Fibroblast of skin of scalp (primary cell): ENCODE measurements at regions not wholly inside any gene's neighbourhood (a gene's known extent, or its start where the extent isn't known, plus 50 kb on each side); places are given as distances from the start of the nearest gene placed in this dataset.

Source experiments
- DNase-seq: peaks from one replicate; pipeline ENCODE4 v3.0.0-alpha.2; 2013

DNA sequence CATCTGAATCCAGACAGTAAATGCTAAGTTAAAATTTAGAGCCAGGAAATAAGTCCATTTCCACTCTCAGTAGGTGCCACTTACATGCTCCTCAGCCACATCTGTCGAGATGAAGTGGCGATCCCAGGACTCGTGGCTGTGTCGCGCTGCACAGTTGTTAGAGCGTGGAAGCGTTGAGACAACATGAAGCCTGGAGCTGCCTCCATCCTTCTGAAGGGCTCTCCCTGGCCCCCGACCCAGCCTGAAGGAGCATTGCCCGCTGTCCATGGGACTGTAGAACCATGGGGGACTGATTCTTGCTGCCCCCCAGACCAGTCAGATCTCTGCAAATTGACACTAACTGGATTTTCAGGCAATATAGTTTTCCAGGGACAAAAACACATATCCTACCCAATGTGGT, 58.9 kb downstream of the IRX1 start:
- DNase-seq, result no peak

DNA sequence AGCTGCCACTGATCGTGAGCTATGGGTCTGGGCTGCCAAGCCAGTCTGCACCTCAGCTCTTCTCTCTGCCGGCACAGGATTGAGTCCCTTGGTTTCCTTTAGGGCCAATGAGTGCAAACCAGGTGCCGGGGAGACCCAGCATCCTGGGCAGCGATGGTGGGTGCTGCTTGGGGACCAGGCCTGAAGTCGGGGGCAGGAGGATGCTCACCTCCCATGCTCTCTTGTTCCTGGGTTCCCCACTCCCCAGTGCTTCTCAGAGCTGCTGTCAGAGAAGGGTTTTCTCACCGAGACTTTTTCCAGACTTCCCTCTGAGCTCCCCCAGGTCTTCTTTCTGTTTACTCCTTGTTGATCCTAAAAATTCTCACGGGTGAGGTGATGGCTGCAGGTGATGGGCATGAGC, 61.2 kb downstream of the IRX1 start:
- no peak for DNase-seq

DNA sequence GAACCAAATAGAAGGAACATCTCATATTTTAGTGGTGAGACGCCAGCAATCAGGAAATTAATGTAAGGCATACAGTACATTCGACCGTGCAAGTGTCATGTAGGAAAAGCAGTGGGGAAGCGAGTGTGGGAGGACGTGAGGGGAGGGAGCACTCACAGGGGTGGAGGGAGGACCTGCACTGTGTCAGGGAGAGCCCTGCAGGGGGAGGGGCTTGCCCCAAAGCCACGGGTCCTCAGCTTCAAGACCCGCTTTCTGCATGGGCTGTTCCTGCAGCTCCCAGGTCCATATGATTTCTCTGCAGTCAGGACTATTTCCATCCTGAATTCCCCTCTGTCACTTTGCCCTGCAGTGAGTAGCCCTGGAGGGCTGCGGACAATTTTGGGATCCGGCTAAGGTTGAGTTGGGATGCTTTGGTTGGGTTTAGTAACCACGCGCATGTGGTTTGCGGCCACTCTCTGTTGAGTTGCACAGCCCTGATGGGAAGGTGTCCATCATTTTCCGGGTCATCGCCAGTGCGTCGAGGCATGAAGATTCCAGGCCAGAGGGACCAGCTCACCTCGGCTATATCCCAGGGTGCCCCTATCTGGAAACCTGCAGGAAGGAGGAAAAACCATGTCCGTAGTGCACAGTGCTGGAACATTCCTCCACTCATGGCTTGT, 61.9 kb downstream of the IRX1 start:
- no peak for DNase-seq

DNA sequence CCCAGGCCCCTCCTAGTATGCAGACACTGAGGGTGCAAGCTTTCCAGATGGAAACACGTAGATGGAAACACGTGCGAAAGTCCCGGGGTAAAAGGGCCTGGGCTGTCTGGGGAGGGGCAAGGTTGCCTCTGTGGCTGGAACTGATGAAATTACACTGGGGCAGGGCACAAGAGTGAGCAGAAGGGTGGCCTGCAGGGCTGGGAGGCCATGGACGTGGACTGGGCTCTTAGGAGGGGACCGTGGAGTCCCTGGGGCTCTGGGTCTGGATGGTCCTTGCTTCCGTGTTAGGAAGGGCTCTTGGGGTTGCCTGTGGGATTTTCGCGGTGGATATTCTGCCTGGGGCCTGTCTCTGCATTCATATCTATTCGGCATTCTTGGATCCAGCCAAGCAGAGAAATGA, 63.3 kb downstream of the IRX1 start:
- no peak for DNase-seq

DNA sequence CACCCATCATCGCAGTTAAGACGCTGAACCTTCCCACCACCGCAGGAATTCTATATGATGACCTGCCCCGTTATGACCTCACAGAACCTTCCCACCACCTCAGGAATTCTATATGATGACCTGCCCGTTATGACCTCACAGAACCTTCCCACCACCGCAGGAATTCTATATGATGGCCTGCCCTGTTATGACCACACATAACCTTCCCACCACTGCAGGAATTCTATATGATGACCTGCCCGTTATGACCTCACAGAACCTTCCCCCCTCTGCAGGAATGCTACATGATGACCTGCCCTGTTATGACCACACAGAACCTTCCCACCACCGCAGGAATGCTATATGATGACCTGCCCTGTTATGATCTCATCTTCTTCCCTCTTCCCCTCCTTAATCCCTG, 64.3 kb downstream of the IRX1 start:
- DNase-seq, result peak; percentile 44

DNA sequence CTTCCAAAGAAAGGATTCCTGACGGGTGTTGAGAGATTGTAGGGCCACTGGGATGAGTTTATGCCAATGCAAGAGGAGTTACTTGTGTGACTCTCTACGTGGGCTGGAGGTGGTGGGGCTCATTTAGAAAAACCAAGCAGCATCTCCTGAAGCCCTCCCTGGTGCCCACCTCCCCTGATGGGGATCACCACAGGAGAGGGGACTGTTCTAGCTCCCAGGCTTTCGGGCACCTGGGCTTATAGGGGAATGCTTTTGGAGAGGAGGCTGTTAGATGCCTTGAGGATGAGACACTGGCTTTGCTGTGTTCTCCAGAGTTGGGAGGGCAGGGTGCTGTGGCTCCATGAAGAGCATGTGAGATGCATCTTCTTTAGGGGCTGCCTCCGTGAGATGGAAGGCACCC, 65.0 kb downstream of the IRX1 start:
- no peak for DNase-seq

DNA sequence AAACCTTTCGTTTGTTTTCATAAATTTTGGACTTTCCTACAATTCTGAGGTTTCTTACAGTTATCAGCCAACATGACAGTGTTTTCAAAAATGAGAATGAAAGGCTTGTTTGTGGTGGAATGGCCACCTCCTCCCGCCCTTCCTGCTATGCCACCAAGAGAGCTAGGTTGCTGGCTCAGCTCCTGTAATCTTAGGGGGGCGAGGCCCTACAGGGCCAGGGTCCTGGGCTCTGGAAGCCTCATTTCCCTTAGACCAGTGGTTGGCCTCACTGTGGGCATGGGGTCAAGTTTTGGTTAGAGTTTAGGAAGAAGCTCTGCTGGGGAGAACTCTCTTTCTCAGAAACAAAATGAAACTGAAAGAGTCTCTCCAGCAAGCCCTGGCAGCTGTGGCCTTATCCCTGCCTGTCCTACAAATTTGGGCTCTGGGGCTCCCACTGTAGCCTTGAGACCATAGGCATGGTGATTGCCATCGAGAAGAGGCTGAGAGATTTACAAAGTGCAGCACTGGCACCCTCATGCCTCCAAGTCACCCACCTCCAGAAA, 66.2 kb downstream of the IRX1 start:
- DNase-seq, result no peak

DNA sequence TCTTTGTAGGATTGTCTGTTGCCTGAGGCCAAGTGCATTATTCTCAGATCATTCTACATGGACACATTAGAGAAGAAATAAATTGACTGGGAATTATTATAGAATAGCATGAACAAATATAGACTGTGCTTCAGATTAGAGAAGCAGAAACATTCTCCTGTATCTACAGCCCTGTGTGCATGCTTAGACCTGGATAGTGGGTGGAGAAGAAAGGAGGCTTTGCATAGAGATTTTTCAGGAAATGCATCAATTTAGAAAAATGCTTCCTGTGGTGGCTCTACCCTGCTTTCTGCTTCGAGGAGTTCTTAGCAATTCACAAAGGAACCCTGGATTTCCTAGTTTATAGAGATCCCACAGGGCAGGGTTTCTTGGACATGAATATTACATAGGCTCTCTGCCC, 66.7 kb downstream of the IRX1 start:
- DNase-seq, result no peak

DNA sequence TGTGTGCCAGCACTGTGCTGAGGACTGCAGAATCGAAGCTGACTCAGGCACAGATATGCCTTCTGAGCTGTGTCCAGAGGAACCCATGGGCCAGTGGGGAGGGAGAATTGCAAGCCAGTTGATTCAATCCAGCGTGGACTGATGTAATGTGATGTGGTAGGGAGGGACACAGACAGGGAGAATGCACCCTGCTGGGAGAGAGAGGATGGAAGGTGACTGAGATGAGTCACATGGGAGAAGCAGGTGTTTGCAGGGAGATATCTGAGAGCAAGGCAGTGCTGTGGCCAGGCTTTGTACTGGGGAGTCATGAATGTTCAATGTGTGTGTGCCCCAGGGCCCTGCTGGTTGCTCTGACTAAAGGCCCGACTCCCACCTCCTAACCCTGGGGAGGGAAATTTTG, 75.7 kb downstream of the IRX1 start:
- no peak for DNase-seq

DNA sequence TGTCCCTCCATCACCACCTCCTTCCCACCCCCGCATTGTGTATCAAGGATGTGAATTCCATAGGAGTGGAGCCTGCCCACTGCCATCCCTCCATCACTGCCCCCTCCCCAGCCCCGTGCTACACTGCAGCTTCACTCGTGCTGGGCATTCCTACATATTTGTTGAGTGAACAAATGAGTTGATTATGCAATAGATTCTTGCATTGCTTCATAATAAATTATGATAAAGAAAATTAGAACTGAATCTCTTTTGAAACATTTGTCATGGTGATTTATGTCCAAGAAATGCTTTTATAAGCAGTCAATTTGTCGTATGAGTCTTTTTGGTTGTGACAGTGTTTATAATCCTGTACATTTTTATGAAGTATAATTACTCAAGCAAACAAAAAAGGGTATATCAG, 83.2 kb downstream of the IRX1 start:
- peak; percentile 15 for DNase-seq

DNA sequence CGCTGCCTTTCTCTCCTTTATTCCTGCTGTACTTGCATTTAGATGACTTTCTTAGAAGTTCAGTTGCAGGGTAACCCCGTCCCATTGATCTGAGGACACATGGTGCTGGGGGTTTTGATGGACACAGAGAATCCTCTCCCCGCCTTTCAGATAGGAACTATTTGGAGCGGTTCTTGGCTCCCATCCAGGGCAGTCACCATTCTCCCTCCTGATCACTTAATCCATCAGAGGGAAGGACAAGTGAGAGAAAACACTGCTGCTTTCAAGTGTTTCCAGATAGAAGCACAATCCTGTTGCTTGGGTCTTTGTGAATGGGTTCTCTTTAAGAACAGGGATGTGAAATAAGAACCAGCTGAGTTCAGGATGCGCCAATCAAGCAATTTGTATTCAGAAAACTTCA, 85.2 kb downstream of the IRX1 start:
- no peak for DNase-seq

DNA sequence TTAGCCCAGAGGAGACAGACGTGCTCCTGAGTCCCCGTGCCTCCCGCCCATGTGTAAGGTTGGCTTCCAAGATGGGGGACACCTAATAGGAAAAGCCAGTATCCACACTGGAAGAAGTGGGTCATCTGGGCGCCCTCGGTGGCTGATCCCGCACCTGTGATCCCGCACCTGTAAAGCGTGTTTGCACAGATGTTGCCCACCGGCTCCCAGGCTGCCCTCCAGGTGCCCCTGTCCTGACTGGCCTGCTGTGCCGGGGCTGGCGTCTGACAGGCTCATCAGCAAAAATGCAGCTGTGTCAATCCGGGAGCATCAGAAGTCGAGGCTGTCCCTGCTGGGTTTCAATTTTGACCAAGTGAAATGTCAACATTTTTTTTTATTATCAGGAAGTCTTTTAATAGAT, 88.5 kb downstream of the IRX1 start:
- DNase-seq, result no peak

DNA sequence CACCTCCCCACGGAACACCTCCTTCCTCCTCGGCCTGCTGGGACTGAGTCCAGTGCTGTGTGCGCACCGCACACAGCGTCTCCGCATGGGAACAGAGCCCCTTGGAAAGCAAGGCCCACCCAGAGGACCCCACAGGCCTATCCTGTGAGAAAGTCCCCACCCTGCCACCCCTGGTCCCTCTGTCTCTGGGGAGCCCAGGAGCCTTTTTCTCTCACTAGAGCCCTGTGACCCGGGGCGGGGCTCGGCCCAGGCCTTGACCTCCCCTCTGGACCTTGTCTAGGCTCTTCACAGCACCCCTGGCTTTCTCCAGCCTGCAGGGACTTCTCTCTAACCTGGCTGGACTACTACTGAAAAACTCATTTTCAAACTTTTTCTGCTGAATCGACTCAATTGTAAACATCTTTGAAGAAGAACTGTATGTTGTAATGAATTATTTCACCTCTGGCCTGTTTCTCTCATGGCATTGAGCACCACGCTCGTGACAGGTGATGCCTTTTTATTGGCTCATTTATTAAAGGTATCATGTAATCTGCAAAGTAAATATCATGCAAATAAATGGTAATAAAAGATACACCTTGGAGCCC, 89.2 kb downstream of the IRX1 start:
- DNase-seq, result no peak

DNA sequence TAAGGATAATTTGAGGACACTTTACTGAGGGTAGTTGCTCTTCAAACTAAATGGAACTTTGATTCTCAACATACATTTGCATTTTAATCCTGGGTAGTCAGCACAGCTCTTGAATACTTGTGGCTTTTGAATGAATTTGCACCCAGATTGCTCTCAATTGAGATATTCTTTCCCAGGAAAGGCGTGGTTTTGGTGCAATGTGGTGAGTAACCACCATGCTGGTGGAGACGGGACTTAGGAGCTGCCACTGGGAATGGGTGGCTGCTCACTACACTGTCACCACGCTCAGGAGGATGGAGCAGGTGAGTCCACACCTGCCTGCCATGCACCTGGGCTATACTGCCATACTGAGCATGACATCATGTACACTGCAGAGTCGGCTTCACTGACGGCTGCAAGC, 99.2 kb downstream of the IRX1 start:
- peak; percentile 91 for DNase-seq

DNA sequence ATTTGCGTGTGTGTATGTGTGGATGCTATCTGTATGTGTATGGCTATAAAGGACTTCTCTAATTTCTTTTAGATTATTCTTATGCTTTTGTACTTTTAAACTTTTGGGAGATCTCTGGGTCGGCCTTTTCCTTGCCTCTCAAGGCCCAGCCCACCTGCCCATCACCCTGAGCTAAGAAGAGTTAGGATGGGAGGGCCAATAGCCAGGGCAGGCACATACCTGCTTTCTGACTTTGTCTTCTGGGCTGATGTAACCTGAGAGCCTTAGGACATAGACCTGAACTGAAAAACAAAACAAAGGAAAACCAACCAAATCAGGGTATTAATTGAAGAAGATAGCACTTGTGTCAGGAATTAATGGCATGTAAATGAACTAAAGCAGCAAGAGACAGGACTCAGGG, 100.2 kb downstream of the IRX1 start:
- no peak for DNase-seq

DNA sequence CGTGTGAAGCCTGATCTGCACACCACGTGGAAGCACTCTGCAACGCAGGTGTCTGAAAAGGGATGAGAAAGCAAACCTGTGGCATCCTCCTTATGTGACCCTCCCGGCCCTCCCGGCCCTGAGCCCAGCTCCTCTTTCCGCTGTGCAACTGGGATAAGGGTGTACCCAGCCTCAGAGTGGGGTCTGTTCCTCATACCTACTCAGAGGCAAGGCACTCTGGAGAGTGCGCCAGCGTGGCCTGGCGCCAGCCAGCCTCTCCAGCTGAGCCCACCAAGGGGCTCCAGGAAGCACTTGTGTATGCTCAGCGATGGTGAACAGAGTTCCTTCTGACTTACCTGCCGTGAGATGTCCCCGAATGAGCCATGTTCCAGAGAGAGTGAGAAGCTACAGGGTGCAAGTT, 102.8 kb downstream of the IRX1 start:
- DNase-seq, result no peak

DNA sequence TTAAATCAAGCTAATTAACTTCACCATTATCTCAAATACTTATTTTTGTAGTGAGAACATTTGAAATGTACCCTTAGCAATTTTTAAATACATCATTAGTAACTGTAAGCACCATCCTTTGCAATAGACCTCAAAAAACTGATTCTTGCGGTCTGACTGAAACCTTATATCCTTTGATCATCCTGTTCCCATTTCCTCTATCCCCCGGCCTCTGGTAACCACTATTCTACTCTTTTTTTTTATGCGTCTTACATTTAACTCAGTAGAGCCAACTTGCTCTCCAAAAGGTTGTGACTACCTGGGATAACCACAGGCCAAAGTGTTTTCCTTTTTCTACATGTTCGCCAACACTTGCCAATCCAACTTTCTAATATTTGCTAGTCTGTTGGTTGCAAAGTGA, 106.1 kb downstream of the IRX1 start:
- no peak for DNase-seq

DNA sequence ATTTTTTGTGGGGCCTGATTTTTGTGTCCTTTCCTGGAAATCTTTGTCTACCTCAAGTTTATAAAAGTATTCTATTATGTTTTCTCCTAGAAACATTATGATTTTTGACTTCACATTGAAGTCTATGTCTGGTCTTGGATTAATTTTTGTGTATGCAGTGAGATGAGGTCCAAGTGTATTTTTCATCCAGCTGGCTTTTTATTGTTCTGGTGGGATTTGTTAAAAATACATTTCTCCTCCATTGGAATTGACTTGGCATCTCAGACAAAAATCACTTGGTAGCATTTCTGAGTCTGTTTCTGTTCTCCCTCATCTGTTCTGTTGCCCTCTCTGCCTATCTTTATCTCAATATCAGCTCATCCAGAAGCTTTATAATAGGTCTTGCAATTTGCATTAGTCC, 109.0 kb downstream of the IRX1 start:
- DNase-seq, result no peak

DNA sequence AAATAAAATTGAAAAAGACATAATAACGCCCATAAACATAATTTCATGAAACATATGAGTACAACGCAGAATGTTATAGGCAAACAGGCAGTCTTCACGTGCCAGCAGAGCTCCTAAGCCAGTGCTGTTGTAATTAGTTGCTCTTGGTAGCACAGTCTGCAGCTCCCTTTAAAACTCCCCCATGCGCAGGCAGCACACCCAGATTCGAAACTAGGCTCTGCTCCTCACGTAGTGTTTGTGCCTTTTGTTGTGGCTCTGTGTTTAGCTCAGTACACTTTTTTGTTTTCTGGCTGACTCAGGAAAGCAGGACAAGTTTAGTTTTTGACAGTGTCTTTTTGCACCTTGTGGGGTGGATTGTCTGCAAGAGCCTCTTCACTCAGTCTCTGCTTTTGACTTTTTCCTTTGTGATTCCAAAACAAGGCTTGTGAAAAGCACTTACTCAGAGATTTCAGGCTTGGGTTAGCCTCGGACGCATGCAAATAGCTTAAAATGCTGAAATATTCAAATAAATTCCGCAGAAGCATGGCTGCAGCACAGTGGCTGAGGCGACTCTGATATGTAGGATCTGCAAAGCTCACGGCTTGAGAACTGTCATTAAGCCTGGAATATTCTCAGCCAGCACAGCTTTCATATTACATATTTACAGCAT, 113.6 kb downstream of the IRX1 start:
- DNase-seq, result no peak

DNA sequence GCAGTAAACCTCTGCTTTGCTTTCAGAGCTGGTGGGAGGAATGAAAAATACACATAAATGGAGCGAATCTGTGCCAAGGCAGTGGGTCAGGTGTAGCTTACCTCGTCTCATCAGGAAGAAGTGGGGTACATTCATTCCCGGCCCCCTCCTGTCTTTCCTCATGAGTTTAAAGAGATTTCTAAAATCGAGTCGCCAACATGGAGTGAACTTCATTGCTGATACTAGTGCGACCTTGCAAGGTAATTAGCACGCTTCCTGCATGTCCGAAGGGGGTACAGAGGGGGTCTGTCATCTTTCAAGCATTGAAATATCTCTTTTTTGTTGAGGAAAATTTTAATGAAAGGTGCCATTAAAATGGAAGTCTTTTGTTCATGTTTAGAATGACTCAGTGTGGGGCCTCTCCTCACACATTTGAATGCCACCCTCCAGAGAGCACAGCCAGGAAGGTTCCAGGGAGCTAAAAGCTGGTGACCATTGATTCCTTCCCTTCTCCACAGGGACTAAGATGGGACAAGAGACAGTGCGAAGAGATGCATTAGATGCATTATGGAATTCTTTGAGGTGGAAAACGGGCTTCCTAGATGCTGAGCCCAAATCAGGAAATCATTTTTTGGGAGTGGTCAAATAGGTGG, 114.2 kb downstream of the IRX1 start:
- DNase-seq, result no peak

DNA sequence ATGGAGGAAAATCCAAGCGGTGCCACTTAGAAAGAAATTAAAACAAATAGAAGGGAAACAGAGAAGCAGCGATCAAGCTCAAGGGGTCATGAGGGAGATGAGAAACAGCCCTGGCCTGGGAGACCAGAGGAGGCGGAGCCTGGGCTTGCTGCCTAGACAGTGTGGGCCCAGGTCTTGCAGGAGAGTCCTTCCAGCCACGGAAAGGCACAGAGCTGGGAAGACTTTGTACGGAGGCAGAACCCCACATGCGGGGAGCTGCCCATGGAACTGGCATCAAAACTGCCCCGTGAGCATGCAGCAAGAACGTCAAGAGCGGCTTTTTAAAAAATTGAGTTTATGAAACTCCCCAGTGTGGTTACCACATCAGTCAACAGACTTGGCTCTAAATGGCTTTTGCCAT, 119.4 kb downstream of the IRX1 start:
- DNase-seq, result no peak

DNA sequence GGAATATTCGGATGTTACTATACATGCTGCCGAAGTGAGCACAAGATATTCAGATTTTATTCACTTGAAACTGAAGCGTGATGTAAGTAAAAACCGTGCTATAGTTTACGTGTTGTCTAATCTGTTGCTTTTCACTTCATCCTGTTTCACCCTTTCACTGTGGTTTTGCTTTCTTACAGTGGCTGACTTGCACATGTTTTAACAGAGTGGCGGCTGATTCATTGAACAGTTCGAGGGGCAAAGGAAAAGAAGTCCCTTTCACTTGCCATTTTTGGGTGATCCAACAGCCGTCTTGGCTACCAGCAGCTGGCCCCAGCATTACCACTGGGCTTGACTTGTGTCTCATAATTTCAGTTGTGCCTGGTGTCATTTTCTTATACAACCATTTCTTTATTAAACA, 134.0 kb downstream of the IRX1 start:
- no peak for DNase-seq

DNA sequence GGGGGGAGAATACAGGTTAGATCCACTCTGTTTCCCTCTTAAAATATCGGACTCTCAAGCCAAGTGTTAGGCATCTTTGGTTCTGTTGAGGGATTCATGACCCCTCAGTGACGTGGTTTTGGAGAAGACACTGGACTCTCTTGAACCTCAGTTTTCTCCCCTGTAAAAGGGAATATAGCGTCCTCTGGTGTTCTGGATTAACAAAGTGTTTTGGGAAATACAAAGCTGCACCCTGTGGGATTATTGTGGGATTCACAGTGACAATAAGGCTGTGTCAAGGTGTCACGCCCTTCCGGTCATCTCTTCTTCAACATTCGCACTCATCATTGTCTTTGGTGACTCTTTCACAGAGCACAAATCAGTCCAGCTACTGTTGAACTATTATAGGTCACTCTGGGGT, 139.0 kb downstream of the IRX1 start:
- DNase-seq, result no peak

DNA sequence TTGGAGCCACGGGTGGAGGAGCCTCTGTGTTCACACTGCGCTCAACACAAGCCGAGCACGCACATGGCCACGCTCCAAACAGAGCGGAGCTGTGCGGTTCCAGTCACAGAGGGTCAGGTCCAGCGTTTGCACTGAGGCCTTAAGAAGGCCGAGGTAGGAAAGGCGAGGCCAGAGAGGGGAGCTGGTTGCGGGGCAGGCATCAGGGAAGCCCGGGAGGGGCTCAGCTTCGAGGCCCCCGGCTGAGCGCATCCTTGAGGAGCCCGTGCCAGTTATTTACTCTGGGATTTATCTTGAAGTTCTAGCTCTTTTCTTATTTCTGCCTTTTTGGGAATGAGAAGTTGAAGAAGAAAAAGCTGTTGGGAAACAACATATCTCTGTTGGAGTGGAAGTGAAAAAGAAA, 140.8 kb downstream of the IRX1 start:
- no peak for DNase-seq
